Stomach (tissue), 8 donors: ENCODE measurements at regions not wholly inside any gene's neighbourhood (a gene's known extent, or its start where the extent isn't known, plus 50 kb on each side); places are given as distances from the start of the nearest gene placed in this dataset.

Source experiments
- DNase-seq, 2 donors: peaks; one replicate each; pipeline versions ENCODE4 v3.0.0 to v3.0.0-alpha.2; 2013 to 2019
- H3K27ac ChIP-seq, 5 donors: fragments of 200-600 bp in 4 of 5; sonication (generic) in 4 of 5; one replicate each; pipeline ENCODE4 v1.5.1; 2013 to 2019; ENCODE audit warnings: mild to moderate bottlenecking in 1 of 5, moderate library complexity in 1 of 5
- H3K27me3 ChIP-seq, 3 donors: fragments of 200-600 bp; sonication (generic); one replicate each; pipeline ENCODE4 v1.5.1; 2017 to 2019; ENCODE audit warnings: mixed run types in 1 of 3
- H3K36me3 ChIP-seq, 4 donors: fragments of 200-600 bp; sonication (generic); 1 replicate in 3 of 4; 2 replicates in 1 of 4; pipeline ENCODE4 v1.5.1; 2016 to 2019
- H3K4me1 ChIP-seq, 4 donors: fragments of 200-600 bp; sonication (generic); one replicate each; pipeline ENCODE4 v1.5.1; 2016 to 2019
- H3K4me3 ChIP-seq, 4 donors: fragments of 200-600 bp; sonication (generic) in 3 of 4; one replicate each; pipeline ENCODE4 v1.5.1; 2016 to 2019; ENCODE audit warnings: mild to moderate bottlenecking in 1 of 4
- H3K9me3 ChIP-seq, 4 donors: fragments of 200-600 bp; sonication (generic); one replicate each; pipeline ENCODE4 v1.5.1; 2016 to 2019
- EP300 ChIP-seq: sonication (generic); formaldehyde crosslinking; IDR thresholded peaks from one replicate; pipeline ENCODE4 v1.6.1; 2017; ENCODE audit warnings: antibody characterized with exemption
- POLR2A ChIP-seq, 4 donors: fragments of 450-650 bp; IDR thresholded peaks; one replicate each; pipeline ENCODE4 v1.6.1; 2016; ENCODE audit warnings: antibody characterized with exemption in 4 of 4, control low read depth in 2 of 4, mild to moderate bottlenecking in 1 of 4, moderate library complexity in 1 of 4
- POLR2AphosphoS5 ChIP-seq, 3 donors: sonication (generic); formaldehyde crosslinking; IDR thresholded peaks; one replicate each; pipeline ENCODE4 v1.6.1; 2016; ENCODE audit warnings: antibody characterized with exemption in 3 of 3
- WGBS, 5 donors: extraction: QIAGEN DNeasy Blood & Tissue Kit in 3 of 5; methylation state at CpG; one replicate each; pipeline versions ENCODE4 v1.1.5 to v1.1.7; 2013 to 2018; 5-methylcytosine and 5-hydroxymethylcytosine counted together
- intact Hi-C: fragments of 100-400 bp; cut with DNase I; formaldehyde crosslinking; loops from one replicate; pipeline ENCODE4 v1.15.1; 2023; ENCODE audit warnings: low total_unique reads
- TF ChIP-seq, protein P1 (sequence below), 7 experiments: fragments of 450-650 bp in 4 of 7; fragments of 200-600 bp in 3 of 7; sonication (generic) in 3 of 7; IDR thresholded peaks; one replicate each; pipeline ENCODE4 v1.5.1; 2016 to 2019; ENCODE audit warnings: antibody characterized with exemption in 7 of 7, control low read depth in 2 of 7, mild to moderate bottlenecking in 1 of 7
- donor health status: healthy with polysubstance abuse.
- donor health status: Bipolar disorder and iron deficiency.
- donor health status: healthy.

DNA sequence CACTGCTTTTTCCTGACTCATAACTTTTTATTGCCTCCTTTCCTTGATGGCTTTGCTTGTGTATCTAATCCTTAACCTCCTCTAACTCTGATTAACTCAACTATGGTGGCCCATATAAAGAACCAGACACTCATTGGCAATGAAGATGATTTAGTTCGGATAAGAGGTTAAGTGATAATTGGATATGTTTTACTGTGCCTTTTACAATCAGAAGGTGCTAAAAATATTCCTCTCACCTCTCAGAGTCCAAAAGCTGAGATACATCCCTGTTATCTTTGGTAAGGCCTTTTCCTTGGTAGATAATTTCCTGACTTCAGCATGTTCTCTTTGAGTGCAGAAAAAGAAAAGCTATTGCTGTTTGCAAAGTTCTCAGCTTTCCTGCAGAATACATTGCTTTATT is 367.7 kb downstream of the SLC16A7 start:
- Histone ChIP-seq H3K4me1 (peaks cover 0 to 4% (median 0%) of the 10 kb centered on the region in 4 donors), H3K27ac (no peak overlapping the region), H3K36me3 (no peaks in the 10 kb centered on the region), H3K27me3 (no peaks in the 10 kb centered on the region), H3K4me3 (no peak overlapping the region), H3K9me3 (peaks cover 0 to 4% (median 0%) of the 10 kb centered on the region in 4 donors)
- TF ChIP-seq POLR2A (IDR thresholded peaks at IDR 0.05) (no peak), EP300 (no peak)
- TF ChIP-seq, protein P1, sequence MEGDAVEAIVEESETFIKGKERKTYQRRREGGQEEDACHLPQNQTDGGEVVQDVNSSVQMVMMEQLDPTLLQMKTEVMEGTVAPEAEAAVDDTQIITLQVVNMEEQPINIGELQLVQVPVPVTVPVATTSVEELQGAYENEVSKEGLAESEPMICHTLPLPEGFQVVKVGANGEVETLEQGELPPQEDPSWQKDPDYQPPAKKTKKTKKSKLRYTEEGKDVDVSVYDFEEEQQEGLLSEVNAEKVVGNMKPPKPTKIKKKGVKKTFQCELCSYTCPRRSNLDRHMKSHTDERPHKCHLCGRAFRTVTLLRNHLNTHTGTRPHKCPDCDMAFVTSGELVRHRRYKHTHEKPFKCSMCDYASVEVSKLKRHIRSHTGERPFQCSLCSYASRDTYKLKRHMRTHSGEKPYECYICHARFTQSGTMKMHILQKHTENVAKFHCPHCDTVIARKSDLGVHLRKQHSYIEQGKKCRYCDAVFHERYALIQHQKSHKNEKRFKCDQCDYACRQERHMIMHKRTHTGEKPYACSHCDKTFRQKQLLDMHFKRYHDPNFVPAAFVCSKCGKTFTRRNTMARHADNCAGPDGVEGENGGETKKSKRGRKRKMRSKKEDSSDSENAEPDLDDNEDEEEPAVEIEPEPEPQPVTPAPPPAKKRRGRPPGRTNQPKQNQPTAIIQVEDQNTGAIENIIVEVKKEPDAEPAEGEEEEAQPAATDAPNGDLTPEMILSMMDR (IDR thresholded peaks at IDR 0.05), result no peak
- no peak for DNase-seq
- intact Hi-C loops, result no loop called here
- 65 to 80% (median 73%) methylated on average over 1 of the region's 1 CpG for WGBS, 5 donors

DNA sequence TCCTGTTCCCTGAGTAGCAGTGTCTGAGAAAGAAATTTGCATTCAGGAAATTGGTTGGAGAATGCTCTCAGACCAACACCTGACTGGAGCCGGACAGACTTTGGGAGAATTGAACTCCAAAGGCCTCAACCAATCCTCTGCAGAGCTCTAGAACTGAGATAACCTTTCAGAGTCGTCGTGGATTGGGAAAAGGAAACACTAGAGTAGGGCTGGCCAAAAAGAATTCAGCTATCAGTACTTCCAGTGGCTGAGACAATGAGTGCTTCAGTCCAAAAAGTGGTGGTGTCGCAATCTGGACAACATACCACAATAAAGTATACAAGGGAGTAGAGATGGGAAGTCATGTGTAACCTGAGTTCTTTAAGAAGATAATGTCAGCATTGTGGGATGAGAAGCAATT is 377.1 kb downstream of the SLC16A7 start:
- 46 to 59% (median 52%) methylated on average over 4 of the region's 4 CpGs for WGBS, 5 donors
- TF ChIP-seq, protein P1 (IDR thresholded peaks at IDR 0.05), result no peak
- TF ChIP-seq EP300 (no peak), POLR2A (IDR thresholded peaks at IDR 0.05) (no peak), POLR2AphosphoS5 (IDR thresholded peaks at IDR 0.05) (no peak)
- H3K4me3 ChIP-seq, result no peak overlapping the region
- no peaks in the 10 kb centered on the region for H3K27me3 ChIP-seq
- H3K9me3 ChIP-seq, result no peaks in the 10 kb centered on the region
- no peak for DNase-seq
- intact Hi-C loops, result no loop called here
- no peaks in the 10 kb centered on the region for H3K36me3 ChIP-seq
- no peak overlapping the region for H3K27ac ChIP-seq
- H3K4me1 ChIP-seq, result no peaks in the 10 kb centered on the region

DNA sequence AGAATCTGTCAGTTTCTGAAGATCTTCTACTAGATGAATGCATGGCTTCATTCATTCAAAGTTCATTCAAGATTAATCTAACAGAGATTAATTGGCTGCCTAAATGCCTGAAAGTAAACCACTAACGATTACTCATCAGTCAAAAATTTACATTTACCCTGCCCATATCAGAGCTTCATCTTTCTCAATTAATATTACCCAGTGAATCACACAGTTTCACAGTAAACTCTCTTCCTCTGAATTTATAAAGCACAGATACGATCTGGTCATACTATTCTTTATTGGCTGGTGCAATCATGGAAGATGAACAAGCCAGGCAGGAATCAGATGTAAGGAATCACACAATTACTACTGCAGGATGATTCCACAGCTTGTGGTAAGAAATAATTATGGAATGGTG is 377.7 kb downstream of the SLC16A7 start:
- intact Hi-C loops, result no loop called here
- Histone ChIP-seq H3K36me3 (no peaks in the 10 kb centered on the region), H3K9me3 (no peaks in the 10 kb centered on the region), H3K4me1 (no peaks in the 10 kb centered on the region), H3K27ac (no peak overlapping the region), H3K4me3 (no peak overlapping the region), H3K27me3 (no peaks in the 10 kb centered on the region)
- DNase-seq, result no peak
- 43 to 56% (median 48%) methylated on average over 2 of the region's 2 CpGs for WGBS, 5 donors
- TF ChIP-seq POLR2AphosphoS5 (IDR thresholded peaks at IDR 0.05) (no peak), POLR2A (IDR thresholded peaks at IDR 0.05) (no peak), EP300 (no peak)
- TF ChIP-seq, protein P1 (IDR thresholded peaks at IDR 0.05), result no peak

- Histone ChIP-seq H3K4me3 (no peak overlapping the region), H3K27ac (no peak overlapping the region), H3K36me3 (no peaks in the 10 kb centered on the region), H3K9me3 (no peaks in the 10 kb centered on the region), H3K27me3 (no peaks in the 10 kb centered on the region), H3K4me1 (peaks cover 0 to 6% (median 0%) of the 10 kb centered on the region in 4 donors)
- intact Hi-C loops, result no loop called here
- 36 to 54% (median 51%) methylated on average over 4 of the region's 4 CpGs for WGBS, 5 donors
- TF ChIP-seq POLR2A (IDR thresholded peaks at IDR 0.05) (no peak), EP300 (no peak), POLR2AphosphoS5 (IDR thresholded peaks at IDR 0.05) (no peak)
- TF ChIP-seq, protein P1 (IDR thresholded peaks at IDR 0.05), result no peak
- DNase-seq, result no peak
Observed at GRCh38 chr12:59977779-59978178, 381.9 kb downstream of the SLC16A7 start.
